Activated T-cell treated with anti-CD3 and anti-CD28 coated beads for 4 hours (primary cell): ENCODE measurements at regions not wholly inside any gene's neighbourhood (a gene's known extent, or its start where the extent isn't known, plus 50 kb on each side); places are given as distances from the start of the nearest gene placed in this dataset.
"Not testable (repeated sequence)": the region's sequence is repeated elsewhere in the genome, so short reads cannot be mapped to it uniquely, and the experiment has no call there.

Experiments
- DNase-seq: peaks from one replicate; pipeline ENCODE4 v3.0.0-alpha.2; 2020

GRCh38 chr7:98728555-98728954 is 111.5 kb downstream of the NPTX2 start:
- no peak for DNase-seq

GRCh38 chr7:98729121-98729520 is 112.0 kb downstream of the NPTX2 start:
- no peak for DNase-seq

- no peak for DNase-seq
Measured at GRCh38 chr7:98730326-98730725, 113.2 kb downstream of the NPTX2 start.

- no peak for DNase-seq
Measured at GRCh38 chr7:98731651-98732050, 114.6 kb downstream of the NPTX2 start.

- no peak for DNase-seq
Measured at GRCh38 chr7:98733036-98733435, 116.0 kb downstream of the NPTX2 start.

- DNase-seq: no peak
Measured at GRCh38 chr7:98735801-98736200, 118.7 kb downstream of the NPTX2 start.

GRCh38 chr7:98736461-98736860 is 119.4 kb downstream of the NPTX2 start:
- DNase-seq: not testable (repeated sequence)

- DNase-seq: no peak
Measured at GRCh38 chr7:98737176-98737575, 120.1 kb downstream of the NPTX2 start.

- DNase-seq: no peak
Measured at GRCh38 chr7:98740643-98741042, 123.6 kb downstream of the NPTX2 start.

GRCh38 chr7:98745722-98746318 is 124.0 kb downstream of the TMEM130 start:
- DNase-seq: peak; percentile 72

GRCh38 chr7:98748090-98748489 is 121.7 kb downstream of the TMEM130 start:
- DNase-seq: no peak

- no peak for DNase-seq
Measured at GRCh38 chr7:98753176-98753575, 116.6 kb downstream of the TMEM130 start.

GRCh38 chr7:98753989-98754479 is 115.8 kb downstream of the TMEM130 start:
- no peak for DNase-seq

GRCh38 chr7:98755138-98755898 is 114.5 kb downstream of the TMEM130 start:
- DNase-seq: no peak

- no peak for DNase-seq
Measured at GRCh38 chr7:98758157-98758556, 111.7 kb downstream of the TMEM130 start.

GRCh38 chr7:98760201-98760651 is 109.6 kb downstream of the TMEM130 start:
- no peak for DNase-seq

GRCh38 chr7:98761225-98761624 is 108.6 kb downstream of the TMEM130 start:
- DNase-seq: no peak

- DNase-seq: no peak
Measured at GRCh38 chr7:98762620-98763019, 107.2 kb downstream of the TMEM130 start.

- no peak for DNase-seq
Measured at GRCh38 chr7:98763441-98763840, 106.4 kb downstream of the TMEM130 start.

GRCh38 chr7:98764946-98765345 is 104.9 kb downstream of the TMEM130 start:
- DNase-seq: no peak

GRCh38 chr7:98770085-98770484 is 99.7 kb downstream of the TMEM130 start:
- DNase-seq: not testable (repeated sequence)

- DNase-seq: no peak
Measured at GRCh38 chr7:98771519-98771918, 98.3 kb downstream of the TMEM130 start.

- DNase-seq: no peak
Measured at GRCh38 chr7:98771941-98772603, 97.7 kb downstream of the TMEM130 start.

- no peak for DNase-seq
Measured at GRCh38 chr7:98774884-98775283, 94.9 kb downstream of the TMEM130 start.
